K562 (cell line): ENCODE measurements at regions not wholly inside any gene's neighbourhood (a gene's known extent, or its start where the extent isn't known, plus 50 kb on each side); places are given as distances from the start of the nearest gene placed in this dataset.

Experiments used
- ATAC-seq: fragments of 200-7000 bp; cut with Tn5 transposase; 3 replicates; pipeline ENCODE4 v1.9.1; 2020; ENCODE audit warnings: moderate library complexity
- BruUV-seq: library from RNA; stranded (reverse); fragments of 400-500 nt; replicated peaks from 2 replicates; lab custom pipeline; 2021; lab: Mats Ljungman, UMichigan
- CTCF ChIA-PET: fragments of 300-600 bp; formaldehyde crosslinking; extraction: SDS; loops from one replicate; lab custom pipeline; 2021; ENCODE audit warnings: low intra/inter-chr PET ratio; lab: Yijun Ruan, JAX
- POLR2A ChIA-PET: fragments of 300-600, 350-650 bp; sonication (Branson Sonifier 250); formaldehyde crosslinking; extraction: SDS; loops from one replicate; lab custom pipeline; 2021; ENCODE audit warnings: antibody characterized with exemption, inconsistent platforms; lab: Yijun Ruan, JAX
- DNase-seq, 4 experiments: peaks; one replicate each; pipeline versions ENCODE4 v3.0.0 to v3.0.0-alpha.2; 2011 to 2018; ENCODE audit warnings: low spot score in 3 of 4, mixed read lengths in 3 of 4; ENCODE audit errors: extremely low read depth in 1 of 4
- FAIRE-seq: peaks from 2 replicates; lab custom pipeline; 2011; peaks lifted over from hg19 to GRCh38; lab: Jason Lieb, UNC
- H2AFZ ChIP-seq: 2 replicates; pipeline ENCODE4 v1.6.0; 2011; ENCODE audit warnings: low read depth, low read length, control low read depth, inconsistent platforms
- H3K27ac ChIP-seq: fragments of 200-600 bp; 3 replicates; pipeline ENCODE4 v1.8.0; 2011; ENCODE audit warnings: low read depth, mild to moderate bottlenecking, control low read depth, inconsistent platforms, low read length, moderate library complexity, mixed read lengths; ENCODE audit errors: extremely low read depth
- H3K27me3 ChIP-seq, 2 experiments: fragments of 300-600 bp in 1 of 2; 2 replicates in 1 of 2; 3 replicates in 1 of 2; pipeline versions ENCODE4 v1.6.0 to v1.8.0; 2011; ENCODE audit warnings: inconsistent platforms in 2 of 2, low read length in 2 of 2, mild to moderate bottlenecking in 1 of 2, mixed read lengths in 1 of 2, moderate library complexity in 1 of 2; ENCODE audit not compliant: control insufficient read depth in 2 of 2, insufficient read depth in 2 of 2
- H3K36me3 ChIP-seq: fragments of 300-600 bp; 3 replicates; pipeline ENCODE4 v1.8.0; 2011; ENCODE audit warnings: mild to moderate bottlenecking, low read length, inconsistent platforms; ENCODE audit not compliant: control insufficient read depth, insufficient read depth
- H3K4me1 ChIP-seq, 2 experiments: fragments of 200-600 bp in 1 of 2; replicated peaks in 1 of 2; 2 replicates in 1 of 2; 3 replicates in 1 of 2; pipeline versions ENCODE4 v1.5.1 to v1.8.0; 2011; ENCODE audit warnings: inconsistent platforms in 2 of 2, low read length in 2 of 2, mild to moderate bottlenecking in 1 of 2, mixed read lengths in 1 of 2, moderate library complexity in 1 of 2; ENCODE audit not compliant: control insufficient read depth in 2 of 2, insufficient read depth in 2 of 2
- H3K4me2 ChIP-seq: 2 replicates; pipeline ENCODE4 v1.6.1; 2011; ENCODE audit warnings: low read length, control low read depth, inconsistent platforms, mixed read lengths; ENCODE audit not compliant: insufficient read depth
- H3K4me3 ChIP-seq: fragments of 200-600 bp; sonication (generic), shearing (Covaris generic); 2 replicates; pipeline ENCODE4 v1.5.1; 2016; ENCODE audit warnings: control low read depth, inconsistent platforms
- H3K79me2 ChIP-seq: fragments of 200-600 bp; 3 replicates; pipeline ENCODE4 v1.8.0; 2011; ENCODE audit warnings: low read length, inconsistent platforms; ENCODE audit not compliant: control insufficient read depth, insufficient read depth
- H3K9ac ChIP-seq, 2 experiments: 2 replicates each; pipeline versions ENCODE4 v1.6.0 to v1.6.1; 2011; ENCODE audit warnings: low read depth in 2 of 2, low read length in 2 of 2, control low read depth in 1 of 2, inconsistent platforms in 1 of 2, mild to moderate bottlenecking in 1 of 2, mixed read lengths in 1 of 2; ENCODE audit not compliant: insufficient read depth in 1 of 2
- H3K9me1 ChIP-seq: one replicate; pipeline ENCODE4 v1.6.0; 2011; ENCODE audit warnings: inconsistent platforms, mild to moderate bottlenecking, low read length, moderate library complexity; ENCODE audit not compliant: control insufficient read depth, insufficient read depth
- H3K9me3 ChIP-seq: replicated peaks from 2 replicates; pipeline ENCODE4 v1.5.1; 2011; ENCODE audit warnings: low read depth, low read length, inconsistent platforms; ENCODE audit not compliant: control insufficient read depth, insufficient read depth
- H4K20me1 ChIP-seq: replicated peaks from 2 replicates; pipeline ENCODE4 v1.6.1; 2011; ENCODE audit warnings: low read length, inconsistent platforms, mixed read lengths; ENCODE audit not compliant: control insufficient read depth, insufficient read depth
- FOXJ3 ChIP-seq: sonication (generic); formaldehyde crosslinking; IDR thresholded peaks from 2 replicates; pipeline ENCODE4 v1.4.0; 2020; ENCODE audit warnings: mild to moderate bottlenecking, missing genetic modification reagents
- HOMEZ ChIP-seq: fragments of 250-450 bp; sonication (Bioruptor Pico); IDR thresholded peaks from 2 replicates; pipeline ENCODE4 v1.4.0; 2020; ENCODE audit warnings: mild to moderate bottlenecking, moderate library complexity
- JUN ChIP-seq, 2 experiments: sonication (generic) in 1 of 2; formaldehyde crosslinking in 1 of 2; IDR thresholded peaks; 2 replicates each; pipeline versions ENCODE4 v1.6.1 to v1.8.0; 2012 to 2022; ENCODE audit warnings: borderline replicate concordance in 2 of 2, mild to moderate bottlenecking in 2 of 2, improper control_type of control experiment in 1 of 2, low read depth in 1 of 2, low read length in 1 of 2, missing genetic modification reagents in 1 of 2
- NCOA2 ChIP-seq, 2 experiments: fragments of 450-650 bp; IDR thresholded peaks; 2 replicates each; pipeline ENCODE4 v1.6.1; 2018; ENCODE audit warnings: mild to moderate bottlenecking in 2 of 2, moderate library complexity in 1 of 2; ENCODE audit not compliant: partially characterized antibody in 2 of 2
- RBM14 ChIP-seq: fragments of 200-400 bp; formaldehyde crosslinking; IDR thresholded peaks from 2 replicates; pipeline ENCODE4 v1.6.1; 2018; ENCODE audit warnings: low read depth, mild to moderate bottlenecking, low read length, moderate library complexity, borderline replicate concordance; ENCODE audit not compliant: insufficient read depth
- RBM15 ChIP-seq: fragments of 200-400 bp; formaldehyde crosslinking; IDR thresholded peaks from 2 replicates; pipeline ENCODE4 v1.6.1; 2018; ENCODE audit warnings: mild to moderate bottlenecking, low read length, moderate library complexity; ENCODE audit not compliant: insufficient read depth
- ZBTB5 ChIP-seq: fragments of 450-650 bp; IDR thresholded peaks from 2 replicates; pipeline ENCODE4 v1.6.1; 2017; ENCODE audit warnings: antibody characterized with exemption
- ZNF766 ChIP-seq: fragments of 200-800 bp; sonication (Bioruptor generic); conservative IDR thresholded peaks from 2 replicates; pipeline ENCODE4 v1.6.1; 2016; ENCODE audit warnings: missing genetic modification characterization, missing compliant biosample characterization
- WGBS: fragments of 100-300 bp; shearing (Covaris generic); methylation state at CpG from one replicate; pipeline ENCODE4 v1.1.6; 2016; ENCODE audit warnings: low coverage, mixed read lengths; ENCODE audit not compliant: insufficient coverage; ENCODE audit errors: missing lambda C conversion rate; 5-methylcytosine and 5-hydroxymethylcytosine counted together
- in situ Hi-C: fragments of 300-500 bp; cut with MboI; formaldehyde crosslinking; loops from 4 replicates; pipeline ENCODE4 v1.15.0; 2018; ENCODE audit warnings: inconsistent platforms, mixed read lengths
- intact Hi-C: fragments of 100-400 bp; cut with micrococcal nuclease; formaldehyde crosslinking; loops from 2 replicates; pipeline ENCODE4 v1.14.2; 2022

- TF ChIP-seq JUN (IDR thresholded peaks at IDR 0.05; ENCODE audit: borderline replicate concordance, low read depth, low read length) (no peak), JUN (CRISPR knock-in tag; IDR thresholded peaks at IDR 0.05; ENCODE audit: borderline replicate concordance) (no peak)
These were observed 102.0 kb upstream of the CDH5 start (continued) for GRCh38 chr16:66264311-66265047.

- CTCF ChIA-PET = no interaction called here
- H3K9me1 ChIP-seq = no peaks in the 10 kb centered on the region
- H3K4me3 ChIP-seq = no peak overlapping the region
- BruUV-seq = no TSS peak
- no peaks in the 10 kb centered on the region for H3K9me3 ChIP-seq
- H3K27ac ChIP-seq = no peak overlapping the region
- H3K36me3 ChIP-seq = no peaks in the 10 kb centered on the region
- in situ Hi-C loops = no loop called here
- DNase-seq (no peak), FAIRE-seq (no peak), ATAC-seq (no peak)
- no peak overlapping the region for H2AFZ ChIP-seq
- 0% methylated on average over 1 of the region's 1 CpG for WGBS
- POLR2A ChIA-PET = no interaction called here
- H3K9ac ChIP-seq = no peak overlapping the region
- intact Hi-C loops = no loop called here
- no peaks in the 10 kb centered on the region for H4K20me1 ChIP-seq
- no peak overlapping the region for H3K4me2 ChIP-seq
- no peaks in the 10 kb centered on the region for H3K79me2 ChIP-seq
- H3K27me3 ChIP-seq = peaks cover 0 to 21% of the 10 kb centered on the region in 2 experiments; a peak in 3 of 5 replicates
- H3K4me1 ChIP-seq = no peaks in the 10 kb centered on the region; a peak in 1 of 5 replicates
- TF ChIP-seq HOMEZ = no peak
- TF ChIP-seq ZNF766 (CRISPR knock-in tag) = no peak
- TF ChIP-seq NCOA2 (IDR thresholded peaks at IDR 0.05; ENCODE audit: partially characterized antibody in 2 of 2) = no peak
- no peak for TF ChIP-seq ZBTB5
- no peak for TF ChIP-seq JUN (IDR thresholded peaks at IDR 0.05; ENCODE audit: borderline replicate concordance, low read depth, low read length)
- no peak for TF ChIP-seq JUN (CRISPR knock-in tag; IDR thresholded peaks at IDR 0.05; ENCODE audit: borderline replicate concordance)
- no peak for TF ChIP-seq FOXJ3 (CRISPR knock-in tag)
- no peak for TF ChIP-seq RBM15
- no peak for TF ChIP-seq RBM14
These were observed 102.5 kb upstream of the CDH5 start for GRCh38 chr16:66263973-66264310.
